Fibroblast of lung (primary cell): ENCODE measurements at regions not wholly inside any gene's neighbourhood (a gene's known extent, or its start where the extent isn't known, plus 50 kb on each side); places are given as distances from the start of the nearest gene placed in this dataset.

Experiments used
- EZH2 ChIP-seq: IDR thresholded peaks from 2 replicates; pipeline ENCODE4 v1.5.1; 2012; ENCODE audit warnings: low read length, control low read depth, mild to moderate bottlenecking; ENCODE audit errors: missing control alignments
- TF ChIP-seq, protein P1 (sequence below), 2 donors: IDR thresholded peaks in 1 of 2; conservative IDR thresholded peaks in 1 of 2; 1 replicate in 1 of 2; 2 replicates in 1 of 2; pipeline ENCODE4 v1.5.1; 2011 to 2012; ENCODE audit warnings: low read length in 2 of 2, control low read depth in 1 of 2, inconsistent platforms in 1 of 2, low read depth in 1 of 2, mild to moderate bottlenecking in 1 of 2

- TF ChIP-seq, protein P1, sequence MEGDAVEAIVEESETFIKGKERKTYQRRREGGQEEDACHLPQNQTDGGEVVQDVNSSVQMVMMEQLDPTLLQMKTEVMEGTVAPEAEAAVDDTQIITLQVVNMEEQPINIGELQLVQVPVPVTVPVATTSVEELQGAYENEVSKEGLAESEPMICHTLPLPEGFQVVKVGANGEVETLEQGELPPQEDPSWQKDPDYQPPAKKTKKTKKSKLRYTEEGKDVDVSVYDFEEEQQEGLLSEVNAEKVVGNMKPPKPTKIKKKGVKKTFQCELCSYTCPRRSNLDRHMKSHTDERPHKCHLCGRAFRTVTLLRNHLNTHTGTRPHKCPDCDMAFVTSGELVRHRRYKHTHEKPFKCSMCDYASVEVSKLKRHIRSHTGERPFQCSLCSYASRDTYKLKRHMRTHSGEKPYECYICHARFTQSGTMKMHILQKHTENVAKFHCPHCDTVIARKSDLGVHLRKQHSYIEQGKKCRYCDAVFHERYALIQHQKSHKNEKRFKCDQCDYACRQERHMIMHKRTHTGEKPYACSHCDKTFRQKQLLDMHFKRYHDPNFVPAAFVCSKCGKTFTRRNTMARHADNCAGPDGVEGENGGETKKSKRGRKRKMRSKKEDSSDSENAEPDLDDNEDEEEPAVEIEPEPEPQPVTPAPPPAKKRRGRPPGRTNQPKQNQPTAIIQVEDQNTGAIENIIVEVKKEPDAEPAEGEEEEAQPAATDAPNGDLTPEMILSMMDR (conservative IDR thresholded peaks at IDR 0.05 in 1 of 2, IDR thresholded peaks at IDR 0.05 in 1 of 2; ENCODE audit: low read depth in 1 of 2, low read length in 2 of 2): no peak
- no peak for TF ChIP-seq EZH2
Observed at GRCh38 chr5:36535859-36536615, 70.4 kb upstream of the SLC1A3 start.
